ENCODE measurements at regions not wholly inside any gene's neighbourhood (a gene's known extent, or its start where the extent isn't known, plus 50 kb on each side); places are given as distances from the start of the nearest gene placed in this dataset.
A peak's percentile ranks its signal among the peaks of the same experiment; 100 is the strongest.

DNA sequence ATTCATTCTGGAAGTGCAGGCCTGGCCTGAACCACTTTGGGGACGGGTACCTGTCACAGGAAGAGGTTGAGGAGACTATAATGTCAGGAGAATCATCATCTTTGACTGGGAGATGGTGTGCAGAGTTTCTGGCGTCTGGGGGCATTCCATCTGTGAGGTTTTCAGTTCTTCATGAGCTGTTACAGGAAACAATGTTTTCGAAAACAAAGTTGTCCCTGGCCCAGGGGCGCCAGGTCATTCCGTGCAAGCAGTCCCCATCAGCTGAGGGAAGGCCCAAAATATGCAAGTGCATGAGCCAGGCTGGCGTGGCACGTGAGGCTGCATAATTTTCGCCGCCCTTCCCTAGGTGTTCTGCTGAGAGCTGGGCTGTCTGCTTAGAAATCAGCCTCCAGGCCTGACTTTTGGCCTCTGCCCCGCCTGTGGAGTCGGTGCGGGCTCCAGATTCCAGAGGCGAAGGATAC, 68.4 kb upstream of the ATP5PO start:
- H3K36me3 ChIP-seq (replicated peaks in 1 of 2; ENCODE audit: insufficient read depth in 1 of 2, low read depth in 2 of 2), result no peaks in the 10 kb centered on the region
- no peak overlapping the region for H3K4me3 ChIP-seq
- 79 to 85% methylated on average over 7 to 12 of the region's 13 CpGs for WGBS, 2 donors
- no peaks in the 10 kb centered on the region for H3K9me3 ChIP-seq
- intact Hi-C loops (cut with DNase I), result no loop called here
- ATAC-seq (no peak), DNase-seq (no peak)
- H3K4me1 ChIP-seq, result no peaks in the 10 kb centered on the region
- TF ChIP-seq, protein P1, sequence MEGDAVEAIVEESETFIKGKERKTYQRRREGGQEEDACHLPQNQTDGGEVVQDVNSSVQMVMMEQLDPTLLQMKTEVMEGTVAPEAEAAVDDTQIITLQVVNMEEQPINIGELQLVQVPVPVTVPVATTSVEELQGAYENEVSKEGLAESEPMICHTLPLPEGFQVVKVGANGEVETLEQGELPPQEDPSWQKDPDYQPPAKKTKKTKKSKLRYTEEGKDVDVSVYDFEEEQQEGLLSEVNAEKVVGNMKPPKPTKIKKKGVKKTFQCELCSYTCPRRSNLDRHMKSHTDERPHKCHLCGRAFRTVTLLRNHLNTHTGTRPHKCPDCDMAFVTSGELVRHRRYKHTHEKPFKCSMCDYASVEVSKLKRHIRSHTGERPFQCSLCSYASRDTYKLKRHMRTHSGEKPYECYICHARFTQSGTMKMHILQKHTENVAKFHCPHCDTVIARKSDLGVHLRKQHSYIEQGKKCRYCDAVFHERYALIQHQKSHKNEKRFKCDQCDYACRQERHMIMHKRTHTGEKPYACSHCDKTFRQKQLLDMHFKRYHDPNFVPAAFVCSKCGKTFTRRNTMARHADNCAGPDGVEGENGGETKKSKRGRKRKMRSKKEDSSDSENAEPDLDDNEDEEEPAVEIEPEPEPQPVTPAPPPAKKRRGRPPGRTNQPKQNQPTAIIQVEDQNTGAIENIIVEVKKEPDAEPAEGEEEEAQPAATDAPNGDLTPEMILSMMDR (IDR thresholded peaks at IDR 0.05), result no peak
- no peak for TF ChIP-seq POLR2A (IDR thresholded peaks at IDR 0.05)
- no peaks in the 10 kb centered on the region for H3K27me3 ChIP-seq
- no peak overlapping the region for H3K27ac ChIP-seq

DNA sequence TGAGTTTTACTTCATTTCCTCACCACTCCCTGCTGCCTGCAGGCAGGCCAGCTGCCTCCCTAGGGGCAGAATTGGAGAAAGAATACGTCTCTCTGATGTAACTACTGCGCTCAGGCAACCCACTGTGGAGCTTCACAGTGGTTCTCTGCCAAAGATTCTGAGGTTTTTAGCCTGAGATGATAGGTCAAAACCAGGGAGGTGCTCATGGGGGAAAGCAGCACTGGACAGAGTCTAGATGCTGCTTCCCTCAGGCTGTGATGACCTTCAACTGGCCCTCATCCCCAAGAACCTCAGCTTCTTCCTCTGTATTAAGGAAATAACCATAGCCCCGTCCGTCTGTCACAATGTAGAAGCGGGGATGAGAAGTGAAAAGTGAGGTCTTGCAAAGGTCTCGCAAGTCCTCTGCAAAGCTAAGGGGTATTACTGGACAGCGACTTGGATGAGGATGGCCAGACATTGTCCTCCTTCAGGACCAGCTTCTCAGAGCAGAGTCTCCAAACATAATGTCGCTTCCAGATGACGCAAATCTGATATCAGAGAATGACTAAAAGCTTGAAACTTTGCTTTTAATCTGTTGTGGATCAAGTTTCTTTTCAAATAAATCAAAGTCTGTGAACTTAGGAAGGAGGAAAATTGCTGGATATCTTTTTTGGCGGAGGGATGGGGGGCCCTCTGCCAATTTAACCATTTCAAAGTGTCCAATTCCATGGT, 65.9 kb upstream of the ATP5PO start:
- DNase-seq, result peak in 1 of 4 donors; percentile 7
- no peaks in the 10 kb centered on the region for H3K36me3 ChIP-seq (replicated peaks in 1 of 2; ENCODE audit: insufficient read depth in 1 of 2, low read depth in 2 of 2)
- no peaks in the 10 kb centered on the region for H3K27me3 ChIP-seq
- 74 to 75% methylated on average over 10 of the region's 10 CpGs for WGBS, 2 donors
- no peaks in the 10 kb centered on the region for H3K9me3 ChIP-seq
- H3K4me3 ChIP-seq, result no peak overlapping the region
- H3K4me1 ChIP-seq, result no peaks in the 10 kb centered on the region
- H3K27ac ChIP-seq, result no peak overlapping the region
- intact Hi-C loops (cut with DNase I), result no loop called here
- TF ChIP-seq, protein P1 (IDR thresholded peaks at IDR 0.05), result no peak
- no peak for ATAC-seq

DNA sequence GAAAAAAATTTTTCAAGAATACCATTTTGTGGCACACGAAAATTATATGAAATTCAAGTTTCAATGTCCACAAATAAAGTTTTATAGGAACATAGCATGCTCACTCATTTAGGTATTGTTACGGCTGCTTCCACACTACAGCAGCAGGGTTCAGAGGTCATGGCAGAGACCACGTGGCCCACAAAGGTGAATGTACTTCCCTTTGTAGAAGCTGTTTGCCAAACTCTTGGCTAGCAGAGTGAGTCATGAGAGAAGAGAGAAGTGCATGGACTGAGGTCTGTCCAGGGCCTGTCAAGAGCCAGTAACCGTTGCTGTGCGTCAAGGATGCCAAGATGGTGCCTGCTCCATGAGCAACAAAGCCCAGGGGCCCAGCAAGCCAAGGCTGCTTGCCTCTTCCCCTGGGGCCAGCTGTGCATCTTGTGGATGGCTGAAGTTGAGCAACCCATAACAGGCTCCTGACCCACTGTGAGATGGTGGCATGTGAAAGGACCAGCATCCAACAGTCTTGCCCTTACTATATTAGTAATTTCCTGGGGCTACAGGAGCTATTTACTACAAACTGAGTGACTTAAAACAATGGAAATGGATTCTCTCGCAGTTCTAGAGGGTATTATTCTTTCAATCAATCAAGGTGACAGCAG, 64.8 kb upstream of the ATP5PO start:
- DNase-seq (no peak), ATAC-seq (no peak)
- TF ChIP-seq POLR2A (IDR thresholded peaks at IDR 0.05), result no peak
- TF ChIP-seq, protein P1 (IDR thresholded peaks at IDR 0.05), result no peak
- intact Hi-C loops (cut with DNase I), result no loop called here
- WGBS, 2 donors, result 56 to 74% methylated on average over 6 of the region's 6 CpGs
- Histone ChIP-seq H3K4me1 (no peaks in the 10 kb centered on the region), H3K27me3 (no peaks in the 10 kb centered on the region), H3K9me3 (no peaks in the 10 kb centered on the region), H3K4me3 (no peak overlapping the region), H3K36me3 (replicated peaks in 1 of 2; ENCODE audit: insufficient read depth in 1 of 2, low read depth in 2 of 2) (no peaks in the 10 kb centered on the region), H3K27ac (no peak overlapping the region)

DNA sequence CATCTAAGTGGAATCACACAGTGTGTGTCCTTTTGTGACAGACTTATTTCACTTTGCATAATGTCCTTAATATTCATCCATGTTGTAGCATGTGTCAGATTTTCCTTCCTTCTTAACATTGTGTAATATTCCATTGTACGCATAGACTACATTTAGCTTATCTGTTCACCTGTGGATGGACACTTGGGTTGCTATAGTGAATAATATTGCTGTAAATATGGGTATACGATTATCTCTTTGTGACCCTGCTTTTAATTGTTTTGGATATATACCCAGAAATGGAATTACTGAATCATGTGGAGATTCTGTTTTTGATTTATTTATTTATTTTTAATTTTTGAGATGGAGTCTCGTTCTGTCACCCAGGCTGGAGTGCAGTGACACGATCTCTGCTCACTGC, 63.0 kb upstream of the ATP5PO start:
- no peak for ATAC-seq
- intact Hi-C loops (cut with DNase I), result no loop called here
- H3K27me3 ChIP-seq, result no peaks in the 10 kb centered on the region
- H3K4me1 ChIP-seq, result no peaks in the 10 kb centered on the region
- H3K27ac ChIP-seq, result no peak overlapping the region
- no peak overlapping the region for H3K4me3 ChIP-seq
- TF ChIP-seq, protein P1 (IDR thresholded peaks at IDR 0.05), result no peak
- no peak for TF ChIP-seq POLR2A (IDR thresholded peaks at IDR 0.05)
- no peaks in the 10 kb centered on the region for H3K9me3 ChIP-seq
- WGBS, 2 donors, result 77 to 81% methylated on average over 4 of the region's 4 CpGs
- H3K36me3 ChIP-seq (replicated peaks in 1 of 2; ENCODE audit: insufficient read depth in 1 of 2, low read depth in 2 of 2), result no peaks in the 10 kb centered on the region
- no peak for DNase-seq

All from body of pancreas (tissue), 4 donors.